ENCODE measurements at regions not wholly inside any gene's neighbourhood (a gene's known extent, or its start where the extent isn't known, plus 50 kb on each side); places are given as distances from the start of the nearest gene placed in this dataset.

DNA sequence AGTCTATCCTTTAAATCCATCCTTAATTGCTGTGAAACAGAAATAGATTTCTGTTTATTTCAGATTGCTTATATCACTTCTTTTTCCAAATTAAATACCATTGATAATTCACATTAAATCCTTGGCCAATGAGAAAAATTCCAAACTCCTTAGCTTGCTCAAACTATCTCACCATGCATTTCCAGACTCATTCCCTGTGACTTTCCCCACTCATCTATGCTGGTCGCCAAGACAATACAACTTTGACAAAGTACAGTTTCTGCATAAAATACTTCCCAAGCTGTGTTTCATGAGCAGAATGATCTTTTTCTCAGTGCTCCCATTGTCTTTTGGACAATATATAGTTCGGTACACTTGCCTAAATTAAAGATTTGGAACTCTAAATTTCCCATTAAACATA is 575.6 kb downstream of the CPS1 start:
- DNase-seq (ENCODE audit: extremely low read depth in 1 of 2, low read depth in 1 of 2), result no peak

DNA sequence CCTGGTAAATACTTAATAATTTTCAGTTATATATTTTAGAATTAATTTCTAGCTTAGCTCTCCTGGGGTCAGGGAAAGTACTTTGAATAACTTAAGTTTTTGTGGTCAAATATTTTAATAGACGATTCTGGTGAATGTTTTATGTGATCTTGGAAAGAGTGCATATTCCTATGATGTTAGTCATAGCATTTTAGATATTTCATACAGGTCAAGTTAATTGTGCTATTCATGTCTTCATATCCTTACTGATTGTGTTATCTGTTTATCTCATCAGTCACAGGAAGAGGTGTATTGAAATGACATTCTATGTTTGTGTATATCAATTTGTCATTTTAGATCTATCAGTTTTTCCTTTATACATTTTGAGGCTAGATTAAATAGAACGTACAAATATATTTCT is 576.2 kb downstream of the CPS1 start:
- no peak for DNase-seq (ENCODE audit: extremely low read depth in 1 of 2, low read depth in 1 of 2)

DNA sequence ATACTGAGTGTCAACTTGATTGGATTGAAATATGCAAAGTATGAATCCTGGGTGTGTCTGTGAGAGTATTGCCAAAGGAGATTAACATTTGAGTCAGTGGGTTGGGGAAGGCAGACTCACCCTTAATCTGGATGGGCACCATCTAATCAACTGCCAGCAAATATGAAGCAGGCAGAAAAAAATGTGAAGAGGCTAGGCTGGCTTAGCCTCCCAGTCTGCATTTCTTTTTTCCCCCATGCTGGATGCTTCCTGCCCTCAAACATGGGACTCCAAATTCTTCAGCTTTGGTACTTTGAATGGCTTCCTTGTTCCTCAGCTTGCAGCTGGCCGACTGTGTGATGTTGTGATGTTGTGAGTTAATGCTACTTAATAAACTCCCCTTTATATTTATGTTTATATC is 577.4 kb downstream of the CPS1 start:
- DNase-seq (ENCODE audit: extremely low read depth in 1 of 2, low read depth in 1 of 2), result no peak

DNA sequence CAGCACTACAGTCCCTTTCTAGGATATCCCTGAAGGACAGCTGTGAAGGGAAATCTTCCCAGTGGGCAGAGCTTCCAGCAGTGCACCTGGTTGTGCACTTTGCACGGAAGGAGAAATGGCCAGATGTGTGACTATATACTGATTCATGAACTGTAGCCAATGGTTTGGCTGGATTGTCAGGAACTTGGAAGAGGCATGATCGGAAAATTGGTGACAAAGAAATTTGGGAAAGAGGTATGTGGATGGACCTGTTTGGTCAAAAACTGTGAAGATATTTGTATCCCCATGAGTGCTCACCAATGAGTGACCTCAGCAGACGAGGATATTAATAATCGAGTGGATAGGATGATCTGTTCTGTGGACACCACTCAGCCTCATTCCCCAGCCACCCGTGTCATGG is 582.2 kb downstream of the CPS1 start:
- DNase-seq (ENCODE audit: extremely low read depth in 1 of 2, low read depth in 1 of 2), result no peak

DNA sequence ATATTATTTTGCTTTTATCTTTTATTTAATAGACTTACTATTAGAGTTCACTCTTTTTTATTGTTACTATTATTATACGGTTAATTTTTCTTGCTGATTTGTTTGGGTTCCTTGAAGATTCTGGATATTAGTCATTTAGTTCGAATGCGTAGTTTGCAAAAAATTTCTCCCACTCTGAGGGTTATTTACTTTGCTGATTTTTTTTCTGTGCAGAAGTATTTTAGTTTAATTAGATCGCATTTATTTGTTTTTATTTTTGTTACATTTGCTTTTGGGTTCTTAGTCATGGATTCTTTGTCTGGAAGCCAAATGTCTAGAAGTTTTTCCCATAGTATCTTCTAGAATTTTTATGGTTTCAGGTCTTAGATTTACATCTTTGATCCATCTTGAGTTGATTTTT is 585.2 kb downstream of the CPS1 start:
- no peak for DNase-seq (ENCODE audit: extremely low read depth in 1 of 2, low read depth in 1 of 2)

DNA sequence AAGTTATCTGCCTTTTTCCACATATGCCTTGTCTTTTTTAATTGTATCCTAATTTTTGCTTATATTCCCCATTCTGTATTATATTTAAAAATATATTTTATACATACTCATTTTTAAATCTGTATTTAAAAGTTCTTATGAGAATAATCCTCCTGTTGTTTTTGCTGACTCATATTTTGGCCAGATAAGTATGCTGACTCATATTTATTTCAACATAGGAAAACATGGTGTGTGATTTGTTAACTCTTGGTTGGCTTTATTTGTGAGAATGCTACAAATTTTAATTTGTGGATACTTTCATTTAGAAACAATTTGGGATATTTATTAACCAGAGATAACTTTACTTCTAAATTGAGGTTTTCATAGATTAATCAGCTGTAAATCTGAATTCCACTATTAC is 587.7 kb downstream of the CPS1 start:
- DNase-seq (ENCODE audit: extremely low read depth in 1 of 2, low read depth in 1 of 2), result no peak

DNA sequence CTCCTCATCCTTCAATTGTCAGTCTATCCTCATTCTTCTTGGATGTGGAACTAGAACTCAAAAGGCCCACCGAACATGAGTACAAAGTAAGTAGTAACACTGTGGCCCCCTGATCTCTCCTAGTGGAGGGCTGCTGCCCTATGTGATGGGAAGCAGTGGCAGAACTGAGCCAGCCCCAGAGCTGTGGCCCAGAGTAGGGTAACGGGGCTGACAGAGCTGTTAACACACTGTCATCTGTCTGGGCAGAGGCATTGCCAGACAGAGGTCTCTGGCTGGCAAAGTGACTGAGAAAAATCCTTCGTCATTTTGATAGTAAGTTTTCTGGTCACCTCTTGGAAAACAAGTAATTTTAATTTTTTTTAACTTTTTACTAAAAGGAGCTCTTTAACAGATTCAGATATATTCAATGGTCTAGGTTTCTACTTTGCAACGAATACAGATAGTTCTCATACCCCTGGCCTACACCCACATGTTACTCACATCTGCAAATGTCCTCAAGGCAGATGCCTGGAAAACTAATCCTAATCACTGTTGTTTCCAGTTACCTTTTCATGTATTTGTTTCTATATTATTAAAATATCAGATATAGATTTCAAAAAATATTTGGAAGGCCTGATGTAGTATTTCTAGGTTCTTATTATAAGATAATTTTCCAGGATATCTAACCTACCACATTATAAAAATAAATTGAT is 588.7 kb downstream of the CPS1 start:
- DNase-seq (ENCODE audit: extremely low read depth in 1 of 2, low read depth in 1 of 2), result no peak

DNA sequence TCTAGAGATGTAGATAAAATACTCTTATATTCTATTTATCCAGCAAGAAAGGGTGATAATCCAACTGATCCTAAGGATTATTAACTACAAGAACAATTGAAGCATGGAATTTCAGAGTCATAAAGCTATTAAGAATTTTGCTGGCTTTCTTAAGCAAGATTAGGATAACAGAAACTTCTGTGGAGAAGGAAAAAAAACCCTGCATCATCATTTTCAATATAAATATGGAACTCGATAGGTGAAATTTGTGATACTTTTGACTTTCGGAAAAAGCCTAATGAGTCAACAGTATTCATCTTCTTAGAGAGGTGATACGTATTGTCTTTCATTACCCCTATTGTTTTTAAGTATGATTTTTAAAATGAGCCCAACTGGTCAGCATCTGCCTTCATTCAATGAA is 593.3 kb downstream of the CPS1 start:
- no peak for DNase-seq (ENCODE audit: extremely low read depth in 1 of 2, low read depth in 1 of 2)

DNA sequence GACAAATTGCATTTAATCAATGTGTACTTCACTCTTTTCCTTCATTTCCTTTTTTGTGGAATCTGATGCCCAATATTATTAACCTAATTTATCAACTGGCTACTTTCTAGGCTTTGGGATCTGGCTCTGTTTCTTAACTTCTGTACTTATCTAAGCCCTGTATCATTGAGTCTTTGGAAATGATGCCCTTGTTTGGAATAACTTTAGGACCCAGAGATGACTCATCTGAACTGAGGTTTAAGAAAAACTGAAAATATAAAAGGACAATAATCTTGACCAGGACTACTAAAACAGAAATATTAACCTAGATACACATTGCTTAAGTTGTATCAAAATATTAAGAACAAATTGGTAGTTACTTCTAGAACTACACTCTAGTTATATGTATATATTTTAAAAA is 600.8 kb downstream of the CPS1 start:
- no peak for DNase-seq (ENCODE audit: extremely low read depth in 1 of 2, low read depth in 1 of 2)

DNA sequence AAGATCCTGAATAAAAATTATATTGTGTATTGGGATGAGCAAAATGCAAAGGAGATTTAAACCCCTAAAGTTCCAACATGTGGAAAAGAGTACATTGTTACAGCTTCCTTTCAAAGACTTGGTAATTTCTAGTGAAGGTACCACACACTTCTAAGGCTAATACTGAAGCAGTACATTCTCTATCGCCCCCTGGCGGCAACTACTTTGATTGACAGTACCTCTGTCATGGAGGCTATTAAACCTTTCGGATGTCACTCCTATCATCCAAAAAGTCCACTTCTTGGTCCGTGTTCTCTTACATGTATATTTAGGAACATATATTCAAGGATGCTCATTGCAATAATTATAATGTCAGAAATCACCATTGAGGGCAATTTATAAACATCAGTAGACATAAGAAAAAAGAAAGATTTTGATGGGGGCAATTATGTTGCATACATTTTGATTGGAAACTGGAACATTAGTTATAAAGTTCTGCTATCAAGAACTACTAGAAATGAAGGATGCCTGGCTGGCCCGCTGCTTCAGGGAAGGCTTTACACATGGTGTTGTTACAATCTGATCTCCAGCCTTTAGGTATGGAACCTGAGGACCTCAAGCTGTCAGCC is 601.6 kb downstream of the CPS1 start:
- DNase-seq (ENCODE audit: extremely low read depth in 1 of 2, low read depth in 1 of 2), result peak in 1 of 2 donors; percentile 45

DNA sequence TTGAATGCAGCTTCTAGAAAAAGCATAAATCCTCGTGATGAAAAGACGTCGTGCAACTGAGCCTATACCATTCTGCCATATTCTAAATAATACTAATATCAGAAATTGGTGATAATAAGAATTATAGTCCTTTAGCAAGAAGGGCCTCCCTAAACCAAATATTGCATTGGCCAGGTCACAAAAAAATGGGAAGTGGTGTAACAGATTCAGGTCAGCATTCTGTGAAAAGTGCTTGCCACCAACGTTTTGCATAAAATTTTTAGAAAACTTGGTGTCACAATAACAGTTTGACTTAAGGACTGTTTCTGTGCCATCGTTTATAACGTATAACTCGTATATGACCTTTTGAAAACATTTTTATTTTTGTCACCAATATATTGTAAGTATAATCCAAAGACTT is 603.6 kb downstream of the CPS1 start:
- no peak for DNase-seq (ENCODE audit: extremely low read depth in 1 of 2, low read depth in 1 of 2)

DNA sequence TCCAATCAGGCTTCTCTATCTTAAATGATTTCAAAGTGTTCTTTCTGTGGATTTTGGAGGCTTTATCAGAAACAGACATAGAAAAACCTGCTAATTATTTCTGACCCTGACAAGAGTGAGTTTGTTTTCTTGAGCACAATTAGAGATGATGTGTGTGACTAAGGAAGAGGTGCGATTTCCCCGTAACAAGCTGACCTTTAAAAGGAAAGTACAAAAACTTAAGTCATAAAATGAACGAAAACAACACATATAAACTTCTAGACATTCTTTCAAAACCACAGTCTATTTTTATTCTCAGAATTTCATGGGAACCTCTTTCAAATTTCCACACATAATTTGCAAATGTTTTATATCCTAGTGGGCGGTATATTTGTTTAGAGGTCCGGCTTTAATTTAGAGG is 604.8 kb downstream of the CPS1 start:
- DNase-seq (ENCODE audit: extremely low read depth in 1 of 2, low read depth in 1 of 2), result no peak

DNA sequence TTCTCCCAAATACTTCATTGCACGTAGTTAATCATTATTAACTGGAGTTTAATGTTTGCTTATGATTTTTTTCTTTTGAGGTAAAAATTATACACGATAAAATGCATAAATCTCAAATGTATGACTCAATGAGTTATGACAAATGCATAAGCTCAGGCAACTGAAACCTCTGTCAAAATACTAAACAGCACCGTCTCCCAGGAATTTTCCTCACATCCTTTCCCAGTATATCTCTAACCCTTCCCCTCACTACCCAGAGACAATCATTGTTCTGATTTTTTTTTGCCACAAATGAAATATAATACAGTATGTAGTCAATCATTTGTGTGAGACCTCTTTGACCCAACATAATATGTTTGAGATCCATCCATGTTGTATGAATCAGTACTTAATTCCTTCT is 606.5 kb downstream of the CPS1 start:
- DNase-seq (ENCODE audit: extremely low read depth in 1 of 2, low read depth in 1 of 2), result no peak

DNA sequence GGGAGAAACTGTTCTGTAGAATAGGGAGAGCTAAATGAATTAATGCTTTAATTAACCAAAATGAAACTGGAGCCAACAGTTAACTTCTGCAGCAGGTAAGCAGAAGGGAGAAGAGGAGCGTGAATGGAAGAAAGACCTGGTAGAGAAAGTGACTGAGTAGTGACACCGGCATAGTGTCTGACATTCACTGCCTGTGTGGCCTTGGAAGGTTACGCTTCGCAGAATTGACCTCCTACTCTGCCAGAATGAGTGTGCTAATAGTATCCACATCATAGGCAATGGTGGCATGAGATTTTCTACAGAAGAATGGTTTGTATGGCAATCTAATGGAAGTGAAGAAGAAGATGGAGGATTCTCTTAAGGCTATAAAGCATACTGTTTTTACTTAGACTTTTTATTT is 614.4 kb downstream of the CPS1 start:
- DNase-seq (ENCODE audit: extremely low read depth in 1 of 2, low read depth in 1 of 2), result no peak

DNA sequence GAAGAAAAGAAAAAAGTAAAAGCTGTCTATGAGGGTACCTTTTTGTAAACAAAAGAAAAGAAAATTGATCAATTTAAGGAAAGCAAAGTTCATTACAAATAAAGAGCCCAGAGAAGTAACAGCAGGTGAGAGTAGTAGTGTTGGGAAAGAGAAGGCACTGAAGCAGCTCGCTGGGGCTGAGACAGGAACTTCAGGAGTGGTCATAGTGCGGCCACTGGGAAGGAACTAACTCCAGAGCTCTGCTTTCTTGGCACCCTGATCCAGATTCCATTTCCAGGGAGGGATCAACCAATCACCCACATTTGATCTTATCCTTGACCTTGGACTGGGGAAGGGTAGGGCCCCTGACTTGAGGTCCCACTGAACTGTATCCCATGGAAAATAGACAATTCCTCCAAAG is 617.6 kb downstream of the CPS1 start:
- DNase-seq (ENCODE audit: extremely low read depth in 1 of 2, low read depth in 1 of 2), result no peak

DNA sequence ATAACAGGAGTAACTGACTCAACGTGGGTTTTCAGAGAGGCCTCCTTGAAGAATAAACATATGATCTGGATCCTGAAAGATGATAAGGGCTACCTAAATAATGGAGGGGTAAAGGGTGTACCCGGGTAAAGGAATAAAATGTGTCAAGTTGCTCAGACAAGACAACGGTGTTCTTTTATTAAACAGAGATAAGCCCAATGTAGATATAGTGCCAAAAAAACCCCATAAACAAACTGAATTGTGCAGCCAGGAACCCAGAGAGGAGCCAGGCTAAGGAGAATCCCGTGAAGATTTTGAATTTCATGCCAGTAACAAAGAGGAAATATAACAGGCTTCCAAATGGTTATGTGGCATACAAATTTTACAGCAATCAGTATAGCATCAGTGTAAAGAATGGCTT is 618.2 kb downstream of the CPS1 start:
- DNase-seq (ENCODE audit: extremely low read depth in 1 of 2, low read depth in 1 of 2), result no peak

DNA sequence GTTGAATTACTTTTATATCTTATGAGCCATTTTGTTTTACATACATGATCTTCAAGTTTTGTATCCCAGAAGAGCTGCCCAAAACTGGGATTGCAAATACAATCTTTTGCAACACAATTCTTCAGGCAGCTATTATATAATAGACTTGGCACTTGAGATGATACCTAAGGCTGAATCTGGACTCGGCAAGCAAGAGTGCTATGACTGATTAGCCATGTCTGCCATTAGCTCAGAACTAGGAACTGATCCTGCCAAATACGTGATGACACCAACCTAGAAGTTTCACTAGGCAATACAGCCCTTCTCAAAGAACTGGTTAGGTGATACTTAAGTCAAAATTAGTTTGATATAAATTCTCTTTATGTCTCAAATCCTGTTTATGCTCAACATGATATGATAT is 619.6 kb downstream of the CPS1 start:
- DNase-seq (ENCODE audit: extremely low read depth in 1 of 2, low read depth in 1 of 2), result no peak

DNA sequence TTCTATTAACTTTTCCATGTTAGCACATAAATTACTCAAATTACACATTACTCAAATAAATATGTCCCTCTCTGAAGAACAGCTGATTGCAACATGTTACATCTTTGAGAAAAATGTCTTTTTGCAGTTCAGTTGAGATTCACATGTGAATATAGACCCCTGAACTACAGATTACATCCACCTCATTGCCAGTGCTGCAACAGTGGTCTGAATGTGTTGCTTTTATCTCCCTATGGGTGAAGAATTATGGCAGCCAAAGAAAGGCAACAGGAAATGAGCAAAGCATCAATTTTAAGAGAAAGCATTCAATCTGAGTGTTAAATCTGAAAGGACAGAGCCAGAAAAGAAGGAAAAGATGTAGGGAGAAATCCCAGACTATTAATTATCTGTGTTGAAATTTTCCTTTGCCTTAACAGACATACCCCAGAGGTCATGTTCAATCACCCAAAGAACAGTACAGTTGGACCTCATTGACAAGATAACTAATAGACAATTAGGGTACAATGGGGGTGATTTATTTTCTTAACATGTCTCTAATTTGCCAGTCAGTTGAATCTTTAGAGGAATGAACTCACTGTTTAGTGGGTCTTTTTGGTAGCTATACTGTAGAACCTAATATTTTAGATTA is 620.2 kb downstream of the CPS1 start:
- DNase-seq (ENCODE audit: extremely low read depth in 1 of 2, low read depth in 1 of 2), result no peak

DNA sequence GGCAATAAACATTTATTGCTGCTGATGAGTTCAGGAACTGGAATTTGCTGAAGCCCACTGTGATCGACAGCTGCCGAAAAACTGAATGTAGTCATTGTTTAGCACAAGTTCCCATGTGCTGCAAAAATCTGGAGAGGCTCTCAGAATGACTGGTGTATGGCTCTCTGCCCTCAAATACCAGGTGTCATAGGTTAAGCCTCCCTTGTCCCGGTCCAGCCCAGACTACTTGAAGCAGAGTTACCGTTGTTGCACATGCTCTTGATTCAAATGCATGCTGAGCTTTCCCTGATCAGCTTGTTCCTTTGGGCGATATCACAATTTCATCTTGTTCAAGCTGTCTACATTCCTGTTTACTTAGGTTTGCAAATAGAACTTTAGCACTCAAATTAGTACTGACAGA is 625.2 kb downstream of the CPS1 start:
- no peak for DNase-seq (ENCODE audit: extremely low read depth in 1 of 2, low read depth in 1 of 2)

DNA sequence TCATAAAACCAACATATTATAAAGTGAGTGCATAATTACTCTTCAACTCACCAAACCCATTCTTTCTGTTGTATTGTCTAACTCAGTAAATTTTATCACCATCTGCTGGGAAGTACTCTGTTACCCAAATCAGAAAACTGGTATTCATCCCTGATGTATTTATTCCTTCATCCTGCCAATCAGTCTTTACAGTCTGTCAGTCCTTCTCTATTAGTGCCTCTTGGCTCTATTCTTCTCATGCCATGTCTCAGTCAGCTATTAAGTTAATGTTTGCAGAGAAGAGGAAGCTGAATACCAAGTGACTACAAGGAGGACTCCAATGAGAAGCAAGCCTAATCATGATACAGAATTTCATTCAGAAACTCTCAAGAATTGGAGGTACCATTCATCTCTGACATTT is 631.2 kb downstream of the CPS1 start:
- no peak for DNase-seq (ENCODE audit: extremely low read depth in 1 of 2, low read depth in 1 of 2)

DNA sequence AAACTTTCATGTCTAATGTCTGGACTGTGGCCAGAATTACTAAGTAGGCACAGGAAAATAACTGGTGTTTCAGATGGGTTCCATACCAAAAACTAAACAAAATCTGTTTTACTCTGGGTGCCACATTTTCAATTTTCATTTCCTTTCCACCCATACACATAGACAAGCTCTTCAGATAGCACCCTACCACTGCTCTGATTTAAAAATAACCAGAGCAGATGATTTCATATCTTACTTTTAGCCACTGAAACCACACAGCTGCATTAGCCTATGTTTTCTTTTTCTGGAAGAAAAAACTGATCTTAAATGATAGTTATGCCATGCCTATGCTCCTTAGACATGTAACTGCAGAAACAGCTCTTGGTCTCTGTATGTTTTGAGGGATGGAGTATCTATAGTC is 647.6 kb downstream of the CPS1 start:
- no peak for DNase-seq (ENCODE audit: extremely low read depth in 1 of 2, low read depth in 1 of 2)

DNA sequence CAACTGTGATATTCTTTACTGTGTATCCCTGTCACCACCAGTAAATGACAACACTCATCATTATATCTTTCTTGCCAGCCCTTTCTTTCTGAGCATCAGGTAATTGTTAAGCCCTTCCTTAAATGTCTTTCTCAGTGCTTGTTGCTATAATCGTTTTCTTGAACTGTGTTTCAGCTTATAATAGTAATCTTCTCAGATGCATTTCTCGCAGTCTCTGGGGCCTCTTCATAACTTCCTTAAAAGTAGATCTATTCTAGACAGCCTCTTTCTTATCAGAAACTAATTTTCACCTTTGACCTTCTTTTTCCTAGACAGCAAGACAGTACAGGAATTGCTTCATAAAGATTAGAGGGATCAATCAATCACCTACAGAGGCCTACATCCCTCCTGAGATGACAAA is 648.1 kb downstream of the CPS1 start:
- no peak for DNase-seq (ENCODE audit: extremely low read depth in 1 of 2, low read depth in 1 of 2)

DNA sequence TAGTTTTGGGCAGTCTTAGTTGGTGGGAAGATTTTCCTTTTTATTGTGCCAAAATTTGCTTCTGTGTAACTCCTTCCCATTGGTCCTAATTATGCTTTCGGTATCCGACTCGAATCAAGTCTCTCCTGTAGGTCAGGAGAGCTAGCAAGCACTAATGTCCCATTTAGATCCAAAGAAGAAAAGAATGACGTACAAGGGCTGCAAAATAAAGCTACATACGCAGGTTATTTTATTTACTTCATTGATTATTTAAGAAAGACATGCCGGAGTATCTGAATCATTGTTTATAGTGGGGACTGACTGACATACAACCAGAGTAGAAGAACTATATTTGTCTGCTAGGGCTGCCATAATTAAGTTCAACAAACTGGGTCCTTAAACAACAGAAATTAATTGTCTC is 648.5 kb downstream of the CPS1 start:
- DNase-seq (ENCODE audit: extremely low read depth in 1 of 2, low read depth in 1 of 2), result no peak

All from stimulated activated CD8-positive, alpha-beta memory T cell treated with anti-CD3 and anti-CD28 coated beads, Interleukin-7, amount 100 ng/mL, for 48 hours (primary cell).